SH-SY5Y (cell line): ENCODE measurements at regions not wholly inside any gene's neighbourhood (a gene's known extent, or its start where the extent isn't known, plus 50 kb on each side); places are given as distances from the start of the nearest gene placed in this dataset.

ENCODE experiments used
- GATA2 ChIP-seq: IDR thresholded peaks from 2 replicates; pipeline ENCODE4 v1.6.1; 2011; ENCODE audit warnings: mild to moderate bottlenecking, low read depth, low read length
- GATA3 ChIP-seq: IDR thresholded peaks from 2 replicates; pipeline ENCODE4 v1.6.1; 2011; ENCODE audit warnings: low read depth, mild to moderate bottlenecking, low read length, moderate library complexity

DNA sequence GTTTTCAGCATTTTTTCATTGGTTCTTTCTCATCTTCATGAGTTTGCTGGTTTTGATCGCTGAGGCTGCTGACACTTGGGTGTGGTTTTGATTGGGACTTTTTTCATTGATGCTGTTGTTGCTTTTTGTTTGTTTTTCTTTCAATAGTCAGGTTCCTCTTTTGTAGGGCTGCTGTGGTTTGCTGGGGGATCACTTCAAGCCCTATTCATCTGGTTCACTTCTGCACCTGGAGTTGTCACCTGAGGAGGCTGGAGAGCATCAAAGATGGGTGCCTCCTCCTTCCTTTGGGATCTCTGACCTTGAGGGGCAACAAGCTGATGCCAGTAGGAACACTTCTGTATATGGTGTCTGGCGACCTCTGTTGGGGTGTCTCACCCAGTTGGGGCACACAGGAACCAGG lies 1279.9 kb upstream of the TMPRSS15 start:
- TF ChIP-seq GATA3: no peak

DNA sequence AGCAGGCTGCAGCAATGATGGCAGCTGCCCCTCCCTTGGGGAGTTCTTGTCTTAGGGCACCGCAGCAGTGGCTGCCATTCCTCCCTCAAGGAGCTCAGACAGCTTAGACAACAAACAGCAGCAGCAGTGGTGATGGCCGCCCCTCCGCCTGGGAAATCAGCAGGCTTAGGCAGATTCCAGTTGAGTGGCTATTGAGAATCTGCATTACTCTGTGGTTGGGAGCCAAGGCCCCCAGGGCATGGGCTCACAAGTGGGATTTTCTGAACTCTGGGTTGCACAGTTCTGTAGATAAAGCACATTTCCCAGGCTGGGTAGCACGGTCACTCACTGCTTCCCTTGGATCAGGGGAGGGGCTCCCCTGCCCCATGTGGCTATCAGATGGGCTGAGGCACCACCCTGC lies 1280.7 kb upstream of the TMPRSS15 start:
- no peak for TF ChIP-seq GATA3
- no peak for TF ChIP-seq GATA2

DNA sequence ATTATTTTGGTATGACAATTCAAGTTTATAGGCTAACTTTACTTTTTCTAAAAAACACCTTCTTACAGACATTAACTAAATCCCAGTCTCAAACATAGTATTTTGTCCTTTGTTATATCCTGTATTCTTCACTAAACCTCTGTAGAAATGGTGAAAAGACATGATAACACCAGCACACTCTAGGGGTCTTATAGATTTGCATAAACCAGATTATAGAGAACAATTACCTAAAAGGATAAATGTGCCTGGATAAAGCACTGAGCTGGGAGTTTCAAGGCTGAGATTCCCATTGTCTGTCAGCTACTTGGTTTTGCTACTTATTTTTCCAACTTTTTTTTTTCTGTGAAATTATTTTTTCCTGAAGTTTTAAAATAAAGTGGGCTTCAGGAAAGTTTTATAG lies 1288.6 kb upstream of the TMPRSS15 start:
- no peak for TF ChIP-seq GATA3
- no peak for TF ChIP-seq GATA2

DNA sequence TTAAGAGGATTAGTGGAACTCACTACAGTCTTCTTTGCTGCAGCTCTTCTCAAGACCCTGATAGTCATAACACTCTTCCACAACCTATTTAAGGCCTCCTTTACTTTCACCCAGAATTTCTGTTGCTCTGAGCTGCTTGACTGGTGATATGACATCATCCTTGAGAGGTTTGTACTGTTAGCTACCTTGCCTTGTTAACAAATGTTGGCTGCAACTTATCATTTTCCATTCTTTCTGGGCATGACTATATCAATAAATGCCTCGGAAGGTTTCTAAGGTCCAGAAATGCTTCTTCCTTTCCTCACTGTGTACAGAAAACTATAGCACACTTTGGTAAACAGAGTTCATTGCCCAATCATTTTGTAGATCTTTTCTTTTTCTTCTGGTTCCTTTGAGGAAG lies 1292.2 kb upstream of the TMPRSS15 start:
- TF ChIP-seq GATA2: no peak
- TF ChIP-seq GATA3: no peak

DNA sequence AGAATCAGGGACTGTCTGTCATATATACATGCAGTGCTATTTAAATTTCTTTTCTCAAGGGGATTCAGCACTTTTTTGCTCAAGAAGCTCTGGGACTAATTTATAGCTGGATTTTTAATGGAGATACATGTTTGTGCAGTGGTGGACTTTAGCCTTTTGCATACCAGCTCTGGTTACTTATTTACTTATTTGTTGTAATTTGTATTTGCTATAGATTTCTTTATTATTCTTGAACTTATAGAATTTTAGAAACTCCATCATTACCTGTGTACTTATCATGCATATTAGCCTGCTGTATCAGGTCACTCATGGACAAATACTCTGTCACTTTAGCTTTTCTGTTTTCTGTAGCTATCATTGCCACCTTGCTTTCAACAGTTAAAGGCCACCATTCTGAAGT lies 1296.9 kb upstream of the TMPRSS15 start:
- TF ChIP-seq GATA3 (no peak), GATA2 (no peak)

DNA sequence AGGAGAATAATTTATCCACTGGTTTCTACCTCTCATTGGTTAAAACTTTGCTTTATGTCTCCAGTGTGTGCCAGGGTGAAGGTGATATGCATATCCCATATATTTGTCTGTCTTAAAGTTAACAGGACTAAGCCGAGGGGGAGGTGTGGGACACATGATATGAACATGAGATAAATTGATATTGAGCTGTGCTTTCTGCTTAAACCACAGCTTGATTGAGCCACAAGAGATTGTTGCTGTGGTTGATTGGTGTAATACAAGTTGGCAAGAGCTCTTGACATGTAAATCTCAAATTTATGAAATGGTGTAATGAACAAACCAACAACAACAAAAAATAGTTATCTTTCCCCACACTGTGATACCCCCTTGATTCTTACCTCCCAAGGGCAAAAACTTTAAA lies 1295.5 kb upstream of the NCAM2 start:
- TF ChIP-seq GATA2: no peak
- no peak for TF ChIP-seq GATA3

DNA sequence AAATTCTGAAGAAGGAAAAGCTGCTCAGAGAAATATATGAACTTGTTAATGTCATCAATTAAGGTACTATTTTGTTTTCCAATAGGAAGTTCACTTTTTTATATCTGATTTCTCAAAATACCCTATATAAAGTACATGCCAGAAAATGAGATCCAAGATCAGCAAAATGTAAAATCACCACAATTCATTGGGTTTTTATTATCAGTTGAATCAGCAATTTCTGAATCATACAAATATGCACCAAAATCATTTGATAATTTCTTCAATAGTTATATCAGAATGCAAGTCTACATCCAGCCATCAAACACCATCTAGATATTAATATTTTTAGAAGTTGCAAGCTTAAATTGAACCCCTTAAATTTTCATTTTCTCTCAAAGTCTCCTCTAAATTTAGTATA lies 1293.4 kb upstream of the NCAM2 start:
- no peak for TF ChIP-seq GATA3
- TF ChIP-seq GATA2: no peak

DNA sequence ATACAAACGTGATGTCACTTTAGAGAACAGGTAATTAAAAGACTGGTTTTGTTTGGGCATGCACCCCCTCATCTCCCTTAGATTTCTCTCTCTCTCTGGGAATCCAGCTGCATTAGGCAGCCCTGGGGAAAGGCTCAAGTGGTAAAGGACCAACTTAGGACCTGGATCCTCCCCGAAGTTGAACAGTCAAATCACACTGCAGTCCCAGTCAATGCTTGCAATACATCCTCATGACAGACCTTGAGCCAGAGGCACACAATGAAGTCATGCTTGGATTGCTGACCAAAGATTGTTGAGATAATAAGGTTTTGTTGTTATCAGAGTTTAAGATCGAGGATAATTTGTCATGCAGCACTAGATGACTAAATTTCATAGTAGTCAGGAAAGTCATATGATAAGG lies 1285.8 kb upstream of the NCAM2 start:
- no peak for TF ChIP-seq GATA3
- TF ChIP-seq GATA2: no peak

DNA sequence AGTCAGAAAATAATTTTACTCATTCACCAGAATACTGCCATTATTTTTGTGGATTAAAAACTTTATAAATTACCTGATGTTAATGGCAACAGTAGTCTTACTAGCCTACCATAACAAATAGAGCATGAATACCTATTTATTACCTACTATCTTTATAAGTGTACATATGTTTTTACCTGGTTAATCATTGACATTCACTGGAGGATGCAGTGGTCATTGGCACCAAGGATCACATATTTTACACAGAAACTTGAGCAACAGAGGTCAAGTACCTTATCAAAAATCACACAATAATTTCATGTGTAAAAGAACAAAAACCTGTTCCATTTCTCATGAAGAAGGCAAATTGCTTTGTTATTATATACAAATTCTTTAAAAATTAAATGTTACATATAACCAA lies 1284.9 kb upstream of the NCAM2 start:
- TF ChIP-seq GATA2: no peak
- no peak for TF ChIP-seq GATA3

DNA sequence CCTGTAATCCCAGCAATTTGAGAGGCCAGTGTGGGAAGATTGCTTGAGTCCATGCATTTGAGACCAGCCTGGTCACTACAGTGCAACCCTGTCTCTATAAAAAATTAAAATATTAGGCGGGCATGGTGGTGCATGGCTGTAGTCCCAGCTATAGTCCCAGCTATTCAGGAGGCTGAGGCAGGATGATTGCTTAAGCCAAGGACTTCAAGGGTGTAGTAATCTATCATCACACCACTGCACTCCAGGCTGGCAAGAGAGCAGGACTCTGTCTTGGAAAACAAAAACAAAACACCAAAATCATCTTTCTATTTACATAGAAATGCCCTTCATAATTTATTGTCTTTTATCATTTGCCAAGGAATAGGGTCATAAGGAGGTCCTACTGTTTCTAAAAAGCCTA lies 1274.1 kb upstream of the NCAM2 start:
- TF ChIP-seq GATA2: no peak
- no peak for TF ChIP-seq GATA3

DNA sequence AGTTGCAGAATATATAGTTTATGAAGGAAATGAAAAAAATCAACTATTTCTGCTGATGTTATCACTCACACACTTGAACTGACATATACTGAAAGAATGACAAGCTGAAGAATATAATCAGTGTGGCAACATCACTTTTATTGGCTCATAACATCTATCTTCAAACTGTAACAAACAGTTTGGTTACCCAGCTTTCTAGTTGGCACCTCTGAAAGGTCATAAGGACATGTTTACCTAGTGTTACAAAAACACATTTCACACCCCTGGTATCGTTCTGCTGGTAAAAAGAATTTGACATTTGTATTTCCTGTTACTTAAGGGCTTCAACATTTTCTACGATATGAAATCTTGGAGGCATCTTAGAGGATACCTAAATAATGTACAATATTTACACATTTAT lies 1267.0 kb upstream of the NCAM2 start:
- no peak for TF ChIP-seq GATA2
- TF ChIP-seq GATA3: no peak

DNA sequence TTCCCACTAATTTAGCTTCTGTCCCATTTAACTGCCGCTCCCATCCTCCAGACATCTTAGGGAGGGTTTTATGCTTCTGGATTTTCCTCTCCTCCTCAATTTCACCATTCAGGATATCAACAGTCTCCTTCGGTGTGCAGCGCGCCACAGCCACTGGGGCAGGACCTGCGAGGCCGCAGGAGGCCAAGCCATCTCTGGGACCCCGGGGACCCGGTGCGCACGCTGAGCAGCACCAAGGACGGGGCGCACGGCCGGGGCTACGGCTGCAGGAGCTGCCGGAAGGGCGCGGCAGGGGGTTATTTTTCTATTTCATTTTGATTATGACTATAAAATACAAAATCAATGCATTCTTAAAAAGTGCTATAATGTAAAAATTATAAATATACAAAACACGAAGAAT lies 1238.4 kb upstream of the NCAM2 start:
- TF ChIP-seq GATA2 (no peak), GATA3 (no peak)

DNA sequence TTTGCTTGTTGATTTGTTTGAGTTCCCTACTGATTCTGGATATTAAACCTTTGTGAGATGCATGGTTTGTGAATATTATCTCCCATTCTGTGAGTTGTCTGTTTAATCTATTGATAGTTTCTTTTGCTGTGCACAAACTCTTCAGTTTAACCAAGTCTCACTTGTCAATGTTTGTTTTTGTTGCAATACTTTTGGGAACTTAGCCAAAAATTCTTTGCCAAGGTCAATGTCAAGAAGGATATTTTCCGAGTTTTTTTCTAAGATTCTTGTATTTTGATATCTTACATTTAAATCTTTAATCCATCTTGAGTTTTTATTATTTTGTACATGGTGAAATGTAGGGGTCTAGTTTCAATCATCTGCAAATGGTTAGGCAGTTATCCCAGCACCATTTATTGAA lies 1230.7 kb upstream of the NCAM2 start:
- no peak for TF ChIP-seq GATA2
- no peak for TF ChIP-seq GATA3

DNA sequence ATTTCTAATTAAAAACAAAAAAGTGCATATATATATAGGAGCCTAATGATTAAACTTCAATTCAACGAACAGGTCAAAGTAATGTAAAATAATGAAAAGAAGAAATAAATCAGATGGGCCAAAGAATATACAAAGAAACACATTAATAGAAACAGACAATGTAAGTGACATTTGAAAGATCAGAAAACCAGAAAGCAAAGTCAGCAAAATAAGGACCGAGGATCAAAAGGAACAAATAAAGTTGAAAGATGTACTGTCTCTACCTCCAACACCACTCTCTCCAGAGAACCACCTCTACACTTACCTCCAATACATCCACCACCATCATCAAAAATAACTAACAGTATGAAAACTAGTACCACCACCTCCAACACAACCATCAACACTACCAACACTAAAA lies 1226.3 kb upstream of the NCAM2 start:
- no peak for TF ChIP-seq GATA2
- TF ChIP-seq GATA3: no peak

DNA sequence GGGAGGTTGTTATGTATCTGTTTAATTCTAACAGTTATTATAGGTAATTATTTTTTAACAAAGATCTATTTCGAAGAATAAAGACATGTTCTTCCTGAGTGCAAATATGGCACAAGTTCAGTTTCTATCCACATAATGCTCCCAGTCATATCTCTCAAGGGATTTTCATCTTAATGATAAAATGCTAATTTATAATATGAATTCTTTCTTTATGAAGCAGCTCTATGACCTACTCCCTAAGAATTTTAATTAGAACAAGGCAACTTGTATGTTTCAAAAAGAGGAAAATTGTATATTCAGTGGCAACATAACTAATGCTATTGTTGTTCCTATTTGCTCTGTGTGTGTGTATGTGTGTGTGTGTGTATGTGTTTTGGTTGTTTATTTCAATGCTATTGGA lies 1222.1 kb upstream of the NCAM2 start:
- TF ChIP-seq GATA2 (no peak), GATA3 (no peak)

DNA sequence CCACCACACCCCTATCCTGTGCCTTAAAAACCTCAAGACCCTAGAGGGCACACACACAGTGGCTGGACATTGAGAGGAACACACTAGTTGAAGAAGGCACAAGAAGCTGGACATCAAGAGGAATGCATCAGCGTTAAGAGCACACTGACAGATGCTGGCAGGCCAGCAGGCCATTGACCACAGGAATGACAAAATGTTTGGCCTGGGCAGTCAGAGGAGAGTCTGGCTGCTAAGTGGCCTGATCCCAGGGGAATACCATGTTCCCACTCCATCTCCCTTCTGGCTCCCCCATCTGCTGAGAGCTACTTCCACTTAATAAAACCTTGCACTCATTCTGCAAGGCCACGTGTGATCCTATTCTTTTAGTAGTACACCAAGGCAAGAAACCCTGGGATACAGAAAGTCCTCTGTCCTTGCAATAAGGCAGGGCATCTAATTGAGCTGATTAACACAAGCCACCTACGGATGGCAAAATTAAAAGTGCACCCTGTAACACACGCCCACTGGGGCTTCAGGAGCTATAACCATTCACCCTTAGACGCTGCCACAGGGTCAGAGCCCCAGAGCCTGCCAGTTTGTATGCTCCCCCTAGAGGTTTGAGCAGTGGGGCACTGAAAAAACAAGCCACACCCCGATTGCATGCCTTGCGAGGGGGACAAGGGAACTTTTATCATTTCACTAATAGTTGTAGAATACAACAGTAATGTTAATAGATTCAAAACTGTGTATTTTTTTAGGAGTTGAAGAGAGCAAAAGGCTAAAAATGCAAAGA lies 1216.1 kb upstream of the NCAM2 start:
- TF ChIP-seq GATA2 (no peak), GATA3 (no peak)

DNA sequence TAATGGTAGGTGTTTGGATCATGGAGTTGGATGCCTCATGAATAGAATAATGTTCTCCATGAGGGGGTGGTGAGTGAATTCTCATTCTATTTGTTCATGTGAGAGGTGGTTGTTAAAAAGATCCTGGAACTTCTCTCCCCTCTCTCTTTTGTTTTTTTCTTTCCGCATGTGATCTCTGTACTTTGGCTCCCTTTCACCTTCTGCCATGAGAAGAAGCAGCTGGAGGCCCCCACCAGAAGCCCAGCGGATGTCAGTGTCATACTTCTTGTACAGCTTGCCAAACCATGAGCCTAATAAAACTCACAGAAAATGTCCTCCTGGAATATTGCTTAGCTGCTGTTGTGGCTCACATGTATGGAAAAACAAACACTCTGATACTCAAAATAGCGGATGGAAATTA lies 1212.3 kb upstream of the NCAM2 start:
- TF ChIP-seq GATA3 (no peak), GATA2 (no peak)
